Endothelial cell of umbilical vein (primary cell): ENCODE measurements at regions not wholly inside any gene's neighbourhood (a gene's known extent, or its start where the extent isn't known, plus 50 kb on each side); places are given as distances from the start of the nearest gene placed in this dataset.
"Not testable (repeated sequence)": the region's sequence is repeated elsewhere in the genome, so short reads cannot be mapped to it uniquely, and the experiment has no call there.

Experiments used
- BruUV-seq: library from RNA; stranded (reverse); fragments of 400-500 nt; replicated peaks from 2 replicates; lab custom pipeline; 2021; lab: Mats Ljungman, UMichigan
- CTCF ChIA-PET: fragments of 300-600, 350-600 bp; sonication (Branson Sonifier 250); formaldehyde crosslinking; loops from one replicate; lab custom pipeline; 2021; ENCODE audit warnings: antibody characterized with exemption, inconsistent platforms; lab: Charles Lee
- POLR2A ChIA-PET: fragments of 300-600, 350-600 bp; sonication (Branson Sonifier 250); formaldehyde crosslinking; loops from one replicate; lab custom pipeline; 2021; ENCODE audit warnings: antibody characterized with exemption, inconsistent platforms; lab: Charles Lee
- DNase-seq: peaks from one replicate; pipeline ENCODE4 v3.0.0-alpha.2; 2011; ENCODE audit warnings: low read depth, low spot score
- FAIRE-seq: peaks from 2 replicates; lab custom pipeline; 2011; peaks lifted over from hg19 to GRCh38; lab: Jason Lieb, UNC
- H2AFZ ChIP-seq: 2 replicates; pipeline ENCODE4 v1.6.0; 2012; ENCODE audit warnings: low read depth, low read length, control low read depth, inconsistent platforms
- H3K27ac ChIP-seq: 2 replicates; pipeline ENCODE4 v1.5.1; 2011; ENCODE audit warnings: low read depth, mild to moderate bottlenecking, control low read depth, low read length, moderate library complexity; ENCODE audit not compliant: insufficient read depth
- H3K27me3 ChIP-seq, 2 experiments: 2 replicates each; pipeline versions ENCODE4 v1.6.0 to v1.6.1; 2011; ENCODE audit warnings: low read length in 2 of 2, mixed read lengths in 1 of 2; ENCODE audit not compliant: control insufficient read depth in 2 of 2, insufficient read depth in 2 of 2
- H3K36me3 ChIP-seq, 2 experiments: 2 replicates in 1 of 2; 3 replicates in 1 of 2; pipeline ENCODE4 v1.5.1; 2011; ENCODE audit warnings: low read length in 2 of 2, mild to moderate bottlenecking in 1 of 2, moderate library complexity in 1 of 2; ENCODE audit not compliant: control insufficient read depth in 2 of 2, insufficient read depth in 2 of 2; ENCODE audit errors: extremely low read depth in 1 of 2
- H3K4me1 ChIP-seq: 3 replicates; pipeline ENCODE4 v1.5.1; 2011; ENCODE audit warnings: mild to moderate bottlenecking, low read length; ENCODE audit not compliant: control insufficient read depth, insufficient read depth; ENCODE audit errors: extremely low read depth
- H3K4me2 ChIP-seq: 2 replicates; pipeline ENCODE4 v1.6.1; 2011; ENCODE audit warnings: low read length, control low read depth, mixed read lengths; ENCODE audit not compliant: insufficient read depth
- H3K4me3 ChIP-seq, 3 experiments: fragments of 200-600 bp in 1 of 3; sonication (generic), shearing (Covaris generic) in 1 of 3; replicated peaks in 1 of 3; 2 replicates each; pipeline ENCODE4 v1.5.1; 2011 to 2016; ENCODE audit warnings: control low read depth in 3 of 3, low read length in 3 of 3, mild to moderate bottlenecking in 2 of 3, inconsistent platforms in 1 of 3, low read depth in 1 of 3, moderate library complexity in 1 of 3; ENCODE audit not compliant: insufficient read depth in 1 of 3
- H3K79me2 ChIP-seq: 2 replicates; pipeline ENCODE4 v1.6.0; 2012; ENCODE audit warnings: low read length, inconsistent platforms; ENCODE audit not compliant: control insufficient read depth, insufficient read depth
- H3K9ac ChIP-seq: replicated peaks from 2 replicates; pipeline ENCODE3; 2011; ENCODE audit warnings: low read length, control low read depth; ENCODE audit not compliant: insufficient read depth; ENCODE audit errors: extremely low read depth
- H3K9me1 ChIP-seq: replicated peaks from 3 replicates; pipeline ENCODE4 v1.6.0; 2011; ENCODE audit warnings: mild to moderate bottlenecking, low read length; ENCODE audit not compliant: control insufficient read depth, insufficient read depth; ENCODE audit errors: extremely low read depth
- H3K9me3 ChIP-seq: replicated peaks from 2 replicates; pipeline ENCODE4 v1.5.1; 2012; ENCODE audit warnings: low read length, inconsistent platforms; ENCODE audit not compliant: control insufficient read depth, insufficient read depth
- H4K20me1 ChIP-seq: replicated peaks from 2 replicates; pipeline ENCODE3; 2011; ENCODE audit warnings: mild to moderate bottlenecking, low read length; ENCODE audit not compliant: control insufficient read depth, insufficient read depth; ENCODE audit errors: extremely low read depth
- CTCF ChIP-seq, 2 donors: IDR thresholded peaks; 1 replicate in 1 of 2; 2 replicates in 1 of 2; pipeline ENCODE4 v1.5.1; 2011; ENCODE audit warnings: low read length in 2 of 2, mild to moderate bottlenecking in 2 of 2, moderate library complexity in 2 of 2, control low read depth in 1 of 2, inconsistent platforms in 1 of 2, low read depth in 1 of 2; ENCODE audit not compliant: insufficient read depth in 1 of 2; ENCODE audit errors: extremely low read depth in 1 of 2
- EZH2 ChIP-seq: IDR thresholded peaks from 2 replicates; pipeline ENCODE4 v1.6.1; 2012; ENCODE audit warnings: borderline replicate concordance, low read depth, mild to moderate bottlenecking, moderate library complexity, low read length, inconsistent platforms; ENCODE audit not compliant: severe bottlenecking
- FOS ChIP-seq: IDR thresholded peaks from 2 replicates; pipeline ENCODE4 v1.6.1; 2011; ENCODE audit warnings: mild to moderate bottlenecking, low read length, moderate library complexity, borderline replicate concordance; ENCODE audit not compliant: insufficient read depth
- GATA2 ChIP-seq: IDR thresholded peaks from 2 replicates; pipeline ENCODE4 v1.7.0; 2011; ENCODE audit warnings: low read depth, mild to moderate bottlenecking, moderate library complexity, mixed read lengths, low read length; ENCODE audit not compliant: insufficient read length, insufficient read depth
- JUN ChIP-seq: IDR thresholded peaks from 2 replicates; pipeline ENCODE4 v1.6.1; 2011; ENCODE audit warnings: borderline replicate concordance, low read depth; ENCODE audit not compliant: insufficient read length, insufficient read depth
- MAX ChIP-seq: IDR thresholded peaks from 2 replicates; pipeline ENCODE4 v1.6.1; 2011; ENCODE audit not compliant: insufficient read depth, insufficient read length
- MYC ChIP-seq: IDR thresholded peaks from one replicate; pipeline ENCODE4 v1.6.1; 2011; ENCODE audit warnings: mild to moderate bottlenecking, low read depth, low read length
- POLR2A ChIP-seq: IDR thresholded peaks from 2 replicates; pipeline ENCODE4 v1.6.1; 2012; ENCODE audit warnings: low read depth, mild to moderate bottlenecking, control low read depth, low read length
- POLR2AphosphoS5 ChIP-seq: IDR thresholded peaks from 2 replicates; pipeline ENCODE4 v1.6.1; 2012; ENCODE audit warnings: low read depth, mild to moderate bottlenecking, control low read depth, low read length, moderate library complexity; ENCODE audit not compliant: insufficient read depth
- dilution Hi-C: fragments of 300-500 bp; cut with MboI; formaldehyde crosslinking; loops from one replicate; pipeline ENCODE4 v1.15.0; 2019; ENCODE audit warnings: low sequenced_read_pairs; ENCODE audit not compliant: extremely low pct_ligation_motif_present
- intact Hi-C: fragments of 100-400 bp; cut with micrococcal nuclease; formaldehyde crosslinking; loops from one replicate; pipeline ENCODE4 v1.10.0; 2022

- DNase-seq, H3K9me1 ChIP-seq, CTCF ChIA-PET, H3K4me1 ChIP-seq, H3K4me3 ChIP-seq, H3K79me2 ChIP-seq, H3K9ac ChIP-seq, H2AFZ ChIP-seq, H3K9me3 ChIP-seq, H3K27me3 ChIP-seq, H3K4me2 ChIP-seq, BruUV-seq, H4K20me1 ChIP-seq, dilution Hi-C loops, POLR2A ChIA-PET, H3K36me3 ChIP-seq, intact Hi-C loops, FAIRE-seq, H3K27ac ChIP-seq: not testable (repeated sequence)
Observed at GRCh38 chr10:120798276-120798675, 52.9 kb upstream of the WDR11 start.

- Histone ChIP-seq H2AFZ (no peak overlapping the region), H3K9ac (no peak overlapping the region), H3K4me1 (no peaks in the 10 kb centered on the region), H3K79me2 (no peaks in the 10 kb centered on the region), H3K9me3 (no peaks in the 10 kb centered on the region), H4K20me1 (peaks cover 2% of the 10 kb centered on the region), H3K27ac (no peak overlapping the region), H3K27me3 (no peaks in the 10 kb centered on the region), H3K36me3 (no peaks in the 10 kb centered on the region), H3K4me2 (no peak overlapping the region), H3K4me3 (no peak overlapping the region), H3K9me1 (no peaks in the 10 kb centered on the region)
- TF ChIP-seq MYC (no peak), EZH2 (no peak), FOS (no peak), MAX (no peak), CTCF (IDR thresholded peaks at IDR 0.05; ENCODE audit: extremely low read depth in 1 of 2, insufficient read depth in 1 of 2, low read depth in 1 of 2, low read length in 2 of 2) (no peak), POLR2A (no peak), POLR2AphosphoS5 (no peak), GATA2 (no peak), JUN (no peak)
- dilution Hi-C loops = no loop called here
- intact Hi-C loops = no loop called here
- CTCF ChIA-PET = no interaction called here
- FAIRE-seq (no peak), DNase-seq (no peak)
- POLR2A ChIA-PET = no interaction called here
- BruUV-seq = no TSS peak
Observed at GRCh38 chr10:120799849-120800248, 51.3 kb upstream of the WDR11 start.
